WTC11 (cell line): ENCODE measurements at regions not wholly inside any gene's neighbourhood (a gene's known extent, or its start where the extent isn't known, plus 50 kb on each side); places are given as distances from the start of the nearest gene placed in this dataset.

ENCODE experiments used
- ATAC-seq: fragments of 200-7000 bp; cut with Tn5 transposase; 2 replicates; pipeline ENCODE4 v1.10.0; 2021; ENCODE audit warnings: mild to moderate bottlenecking, moderate library complexity
- CTCF ChIA-PET: fragments of 300-600 bp; sonication (Branson Sonifier 250); formaldehyde crosslinking; loops from one replicate; lab custom pipeline; 2021; ENCODE audit warnings: antibody characterized with exemption; lab: Charles Lee
- POLR2A ChIA-PET: fragments of 350-600 bp; sonication (Branson Sonifier 250); formaldehyde crosslinking; loops from one replicate; lab custom pipeline; 2021; ENCODE audit warnings: antibody characterized with exemption; lab: Charles Lee
- DNase-seq: peaks from one replicate; pipeline ENCODE4 v3.0.0; 2021; ENCODE audit warnings: low spot score
- H3K27ac Mint-ChIP-seq: 2 replicates; pipeline ENCODE4 v1.8.0; 2021; ENCODE audit warnings: mixed read lengths
- H3K27me3 Mint-ChIP-seq: 2 replicates; pipeline ENCODE4 v1.8.0; 2021; ENCODE audit warnings: low read depth, mild to moderate bottlenecking, moderate library complexity, mixed read lengths
- H3K36me3 Mint-ChIP-seq: 2 replicates; pipeline ENCODE4 v1.8.0; 2021; ENCODE audit warnings: mixed read lengths
- H3K4me1 Mint-ChIP-seq: 2 replicates; pipeline ENCODE4 v1.8.0; 2022; ENCODE audit warnings: mixed read lengths
- H3K4me3 Mint-ChIP-seq: 2 replicates; pipeline ENCODE4 v1.8.0; 2021; ENCODE audit warnings: mild to moderate bottlenecking, moderate library complexity, mixed read lengths
- H3K9me3 Mint-ChIP-seq: 2 replicates; pipeline ENCODE4 v1.8.0; 2021; ENCODE audit warnings: mixed read lengths
- ETV6 ChIP-seq: sonication (generic); formaldehyde crosslinking; IDR thresholded peaks from 2 replicates; pipeline ENCODE4 v1.8.1; 2022; ENCODE audit warnings: mild to moderate bottlenecking, missing genetic modification reagents
- FOXK1 ChIP-seq: sonication (generic); formaldehyde crosslinking; IDR thresholded peaks from 2 replicates; pipeline ENCODE4 v1.8.0; 2022; ENCODE audit warnings: mild to moderate bottlenecking, moderate library complexity, missing genetic modification reagents
- IRF2 ChIP-seq: sonication (generic); formaldehyde crosslinking; IDR thresholded peaks from 2 replicates; pipeline ENCODE4 v1.8.0; 2022; ENCODE audit warnings: low read depth, missing genetic modification reagents, borderline replicate concordance
- NFATC4 ChIP-seq: fragments of 250-450 bp; sonication (Bioruptor Pico); IDR thresholded peaks from 2 replicates; pipeline ENCODE4 v1.9.0; 2021; ENCODE audit warnings: mild to moderate bottlenecking
- NFE2L1 ChIP-seq: sonication (generic); formaldehyde crosslinking; IDR thresholded peaks from 2 replicates; pipeline ENCODE4 v1.8.1; 2023; ENCODE audit warnings: missing genetic modification reagents
- NR1H2 ChIP-seq: sonication (generic); formaldehyde crosslinking; IDR thresholded peaks from 2 replicates; pipeline ENCODE4 v1.9.0; 2021; ENCODE audit warnings: mild to moderate bottlenecking, moderate library complexity, missing genetic modification reagents
- RELA ChIP-seq: sonication (generic); formaldehyde crosslinking; IDR thresholded peaks from 2 replicates; pipeline ENCODE4 v1.8.1; 2022; ENCODE audit warnings: missing genetic modification reagents, mild to moderate bottlenecking, borderline replicate concordance
- SMAD3 ChIP-seq: sonication (generic); formaldehyde crosslinking; IDR thresholded peaks from 2 replicates; pipeline ENCODE4 v1.8.0; 2022; ENCODE audit warnings: missing genetic modification reagents, mild to moderate bottlenecking, borderline replicate concordance
- TCF7 ChIP-seq: sonication (generic); formaldehyde crosslinking; IDR thresholded peaks from 2 replicates; pipeline ENCODE4 v1.8.0; 2022; ENCODE audit warnings: mild to moderate bottlenecking, low read depth, missing genetic modification reagents, moderate library complexity
- ZNF416 ChIP-seq: fragments of 250-450 bp; sonication (Bioruptor Pico); IDR thresholded peaks from 2 replicates; pipeline ENCODE4 v1.9.0; 2021; ENCODE audit warnings: mild to moderate bottlenecking, inconsistent platforms
- ZNF671 ChIP-seq: fragments of 250-450 bp; sonication (Bioruptor Pico); IDR thresholded peaks from 2 replicates; pipeline ENCODE4 v1.8.0; 2021; ENCODE audit warnings: mild to moderate bottlenecking
- TF ChIP-seq, protein P1 (sequence below): sonication (generic); formaldehyde crosslinking; IDR thresholded peaks from 2 replicates; pipeline ENCODE4 v1.8.1; 2022; ENCODE audit warnings: mild to moderate bottlenecking, missing genetic modification reagents, moderate library complexity, borderline replicate concordance
- TF ChIP-seq, protein P2 (sequence below): sonication (generic); formaldehyde crosslinking; IDR thresholded peaks from 2 replicates; pipeline ENCODE4 v1.8.0; 2023; ENCODE audit warnings: missing genetic modification reagents
- TF ChIP-seq, protein P3 (sequence below): sonication (generic); formaldehyde crosslinking; IDR thresholded peaks from 2 replicates; pipeline ENCODE4 v1.8.1; 2022; ENCODE audit warnings: low read depth, missing genetic modification reagents, borderline replicate concordance
- TF ChIP-seq, protein P4 (sequence below): sonication (generic); formaldehyde crosslinking; IDR thresholded peaks from 2 replicates; pipeline ENCODE4 v1.8.1; 2023; ENCODE audit warnings: mild to moderate bottlenecking, missing genetic modification reagents, moderate library complexity
- TF ChIP-seq, protein P5 (sequence below): sonication (generic); formaldehyde crosslinking; conservative IDR thresholded peaks from 2 replicates; pipeline ENCODE4 v1.8.1; 2022; ENCODE audit warnings: mild to moderate bottlenecking, missing genetic modification reagents
- TF ChIP-seq, protein P6 (sequence below): sonication (generic); formaldehyde crosslinking; IDR thresholded peaks from 2 replicates; pipeline ENCODE4 v1.8.1; 2023; ENCODE audit warnings: mild to moderate bottlenecking, missing genetic modification reagents
- TF ChIP-seq, protein P7 (sequence below): sonication (generic); formaldehyde crosslinking; IDR thresholded peaks from 2 replicates; pipeline ENCODE4 v1.8.0; 2023; ENCODE audit warnings: missing genetic modification reagents, mild to moderate bottlenecking, borderline replicate concordance

DNA sequence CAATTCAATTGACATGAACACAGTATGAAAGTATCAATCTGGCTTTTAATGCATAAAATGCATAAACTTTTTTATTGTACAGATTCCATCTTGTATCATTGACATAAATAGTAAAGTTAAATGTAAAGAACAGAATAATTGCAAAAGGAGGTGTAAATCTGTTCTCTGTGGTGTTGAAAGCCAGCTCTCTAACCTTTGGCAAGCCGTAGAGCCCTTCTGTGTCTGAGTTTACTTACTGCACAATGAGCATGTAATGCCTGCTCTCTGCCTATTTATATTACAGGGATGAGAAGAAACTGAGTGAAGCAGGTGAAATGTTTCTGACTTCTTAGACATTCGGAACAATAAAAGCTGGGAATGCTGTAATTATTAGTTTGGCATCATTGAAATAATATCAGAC is 389.3 kb upstream of the EPHA5 start:
- H3K27me3 Mint-ChIP-seq, result no peaks in the 10 kb centered on the region
- H3K27ac Mint-ChIP-seq, result no peak overlapping the region
- CTCF ChIA-PET, result no interaction called here
- POLR2A ChIA-PET, result no interaction called here
- no peaks in the 10 kb centered on the region for H3K36me3 Mint-ChIP-seq
- 0 out of 2 replicates have a peak, but pooled peaks cover 2% of the 10 kb centered on the region for H3K4me1 Mint-ChIP-seq
- H3K9me3 Mint-ChIP-seq, result 0 out of 2 replicates have a peak, but pooled peaks cover 4% of the 10 kb centered on the region
- ATAC-seq, result no peak
- no peak for DNase-seq
- TF ChIP-seq, protein P1, sequence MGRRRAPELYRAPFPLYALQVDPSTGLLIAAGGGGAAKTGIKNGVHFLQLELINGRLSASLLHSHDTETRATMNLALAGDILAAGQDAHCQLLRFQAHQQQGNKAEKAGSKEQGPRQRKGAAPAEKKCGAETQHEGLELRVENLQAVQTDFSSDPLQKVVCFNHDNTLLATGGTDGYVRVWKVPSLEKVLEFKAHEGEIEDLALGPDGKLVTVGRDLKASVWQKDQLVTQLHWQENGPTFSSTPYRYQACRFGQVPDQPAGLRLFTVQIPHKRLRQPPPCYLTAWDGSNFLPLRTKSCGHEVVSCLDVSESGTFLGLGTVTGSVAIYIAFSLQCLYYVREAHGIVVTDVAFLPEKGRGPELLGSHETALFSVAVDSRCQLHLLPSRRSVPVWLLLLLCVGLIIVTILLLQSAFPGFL (CRISPR knock-in tag), result no peak
- TF ChIP-seq RELA (CRISPR knock-in tag) (no peak), TCF7 (CRISPR knock-in tag) (no peak), ZNF671 (CRISPR knock-in tag) (no peak), NFATC4 (CRISPR knock-in tag) (no peak), IRF2 (CRISPR knock-in tag) (no peak), FOXK1 (no peak), ETV6 (no peak), SMAD3 (CRISPR knock-in tag) (no peak), NFE2L1 (CRISPR knock-in tag) (no peak), ZNF416 (CRISPR knock-in tag) (no peak), NR1H2 (CRISPR knock-in tag) (no peak)
- TF ChIP-seq, protein P2, sequence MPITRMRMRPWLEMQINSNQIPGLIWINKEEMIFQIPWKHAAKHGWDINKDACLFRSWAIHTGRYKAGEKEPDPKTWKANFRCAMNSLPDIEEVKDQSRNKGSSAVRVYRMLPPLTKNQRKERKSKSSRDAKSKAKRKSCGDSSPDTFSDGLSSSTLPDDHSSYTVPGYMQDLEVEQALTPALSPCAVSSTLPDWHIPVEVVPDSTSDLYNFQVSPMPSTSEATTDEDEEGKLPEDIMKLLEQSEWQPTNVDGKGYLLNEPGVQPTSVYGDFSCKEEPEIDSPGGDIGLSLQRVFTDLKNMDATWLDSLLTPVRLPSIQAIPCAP, result no peak
- TF ChIP-seq, protein P3, sequence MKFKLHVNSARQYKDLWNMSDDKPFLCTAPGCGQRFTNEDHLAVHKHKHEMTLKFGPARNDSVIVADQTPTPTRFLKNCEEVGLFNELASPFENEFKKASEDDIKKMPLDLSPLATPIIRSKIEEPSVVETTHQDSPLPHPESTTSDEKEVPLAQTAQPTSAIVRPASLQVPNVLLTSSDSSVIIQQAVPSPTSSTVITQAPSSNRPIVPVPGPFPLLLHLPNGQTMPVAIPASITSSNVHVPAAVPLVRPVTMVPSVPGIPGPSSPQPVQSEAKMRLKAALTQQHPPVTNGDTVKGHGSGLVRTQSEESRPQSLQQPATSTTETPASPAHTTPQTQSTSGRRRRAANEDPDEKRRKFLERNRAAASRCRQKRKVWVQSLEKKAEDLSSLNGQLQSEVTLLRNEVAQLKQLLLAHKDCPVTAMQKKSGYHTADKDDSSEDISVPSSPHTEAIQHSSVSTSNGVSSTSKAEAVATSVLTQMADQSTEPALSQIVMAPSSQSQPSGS (CRISPR knock-in tag), result no peak
- TF ChIP-seq, protein P4, sequence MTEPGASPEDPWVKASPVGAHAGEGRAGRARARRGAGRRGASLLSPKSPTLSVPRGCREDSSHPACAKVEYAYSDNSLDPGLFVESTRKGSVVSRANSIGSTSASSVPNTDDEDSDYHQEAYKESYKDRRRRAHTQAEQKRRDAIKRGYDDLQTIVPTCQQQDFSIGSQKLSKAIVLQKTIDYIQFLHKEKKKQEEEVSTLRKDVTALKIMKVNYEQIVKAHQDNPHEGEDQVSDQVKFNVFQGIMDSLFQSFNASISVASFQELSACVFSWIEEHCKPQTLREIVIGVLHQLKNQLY (CRISPR knock-in tag), result no peak
- TF ChIP-seq, protein P5, sequence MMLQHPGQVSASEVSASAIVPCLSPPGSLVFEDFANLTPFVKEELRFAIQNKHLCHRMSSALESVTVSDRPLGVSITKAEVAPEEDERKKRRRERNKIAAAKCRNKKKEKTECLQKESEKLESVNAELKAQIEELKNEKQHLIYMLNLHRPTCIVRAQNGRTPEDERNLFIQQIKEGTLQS (CRISPR knock-in tag), result no peak
- TF ChIP-seq, protein P6, sequence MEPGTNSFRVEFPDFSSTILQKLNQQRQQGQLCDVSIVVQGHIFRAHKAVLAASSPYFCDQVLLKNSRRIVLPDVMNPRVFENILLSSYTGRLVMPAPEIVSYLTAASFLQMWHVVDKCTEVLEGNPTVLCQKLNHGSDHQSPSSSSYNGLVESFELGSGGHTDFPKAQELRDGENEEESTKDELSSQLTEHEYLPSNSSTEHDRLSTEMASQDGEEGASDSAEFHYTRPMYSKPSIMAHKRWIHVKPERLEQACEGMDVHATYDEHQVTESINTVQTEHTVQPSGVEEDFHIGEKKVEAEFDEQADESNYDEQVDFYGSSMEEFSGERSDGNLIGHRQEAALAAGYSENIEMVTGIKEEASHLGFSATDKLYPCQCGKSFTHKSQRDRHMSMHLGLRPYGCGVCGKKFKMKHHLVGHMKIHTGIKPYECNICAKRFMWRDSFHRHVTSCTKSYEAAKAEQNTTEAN (CRISPR knock-in tag), result no peak
- TF ChIP-seq, protein P7, sequence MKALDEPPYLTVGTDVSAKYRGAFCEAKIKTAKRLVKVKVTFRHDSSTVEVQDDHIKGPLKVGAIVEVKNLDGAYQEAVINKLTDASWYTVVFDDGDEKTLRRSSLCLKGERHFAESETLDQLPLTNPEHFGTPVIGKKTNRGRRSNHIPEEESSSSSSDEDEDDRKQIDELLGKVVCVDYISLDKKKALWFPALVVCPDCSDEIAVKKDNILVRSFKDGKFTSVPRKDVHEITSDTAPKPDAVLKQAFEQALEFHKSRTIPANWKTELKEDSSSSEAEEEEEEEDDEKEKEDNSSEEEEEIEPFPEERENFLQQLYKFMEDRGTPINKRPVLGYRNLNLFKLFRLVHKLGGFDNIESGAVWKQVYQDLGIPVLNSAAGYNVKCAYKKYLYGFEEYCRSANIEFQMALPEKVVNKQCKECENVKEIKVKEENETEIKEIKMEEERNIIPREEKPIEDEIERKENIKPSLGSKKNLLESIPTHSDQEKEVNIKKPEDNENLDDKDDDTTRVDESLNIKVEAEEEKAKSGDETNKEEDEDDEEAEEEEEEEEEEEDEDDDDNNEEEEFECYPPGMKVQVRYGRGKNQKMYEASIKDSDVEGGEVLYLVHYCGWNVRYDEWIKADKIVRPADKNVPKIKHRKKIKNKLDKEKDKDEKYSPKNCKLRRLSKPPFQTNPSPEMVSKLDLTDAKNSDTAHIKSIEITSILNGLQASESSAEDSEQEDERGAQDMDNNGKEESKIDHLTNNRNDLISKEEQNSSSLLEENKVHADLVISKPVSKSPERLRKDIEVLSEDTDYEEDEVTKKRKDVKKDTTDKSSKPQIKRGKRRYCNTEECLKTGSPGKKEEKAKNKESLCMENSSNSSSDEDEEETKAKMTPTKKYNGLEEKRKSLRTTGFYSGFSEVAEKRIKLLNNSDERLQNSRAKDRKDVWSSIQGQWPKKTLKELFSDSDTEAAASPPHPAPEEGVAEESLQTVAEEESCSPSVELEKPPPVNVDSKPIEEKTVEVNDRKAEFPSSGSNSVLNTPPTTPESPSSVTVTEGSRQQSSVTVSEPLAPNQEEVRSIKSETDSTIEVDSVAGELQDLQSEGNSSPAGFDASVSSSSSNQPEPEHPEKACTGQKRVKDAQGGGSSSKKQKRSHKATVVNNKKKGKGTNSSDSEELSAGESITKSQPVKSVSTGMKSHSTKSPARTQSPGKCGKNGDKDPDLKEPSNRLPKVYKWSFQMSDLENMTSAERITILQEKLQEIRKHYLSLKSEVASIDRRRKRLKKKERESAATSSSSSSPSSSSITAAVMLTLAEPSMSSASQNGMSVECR, result no peak
- H3K4me3 Mint-ChIP-seq, result no peak overlapping the region
